HG03575 (cell line): ENCODE measurements at regions not wholly inside any gene's neighbourhood (a gene's known extent, or its start where the extent isn't known, plus 50 kb on each side); places are given as distances from the start of the nearest gene placed in this dataset.

Experiments used
- ATAC-seq: cut with Tn5 transposase; IDR thresholded peaks from one replicate; pipeline ENCODE4 v1.9.1; 2021; ENCODE audit not compliant: unreplicated experiment, insufficient number of reproducible peaks, low FRiP score; ENCODE audit errors: extremely low read depth

DNA sequence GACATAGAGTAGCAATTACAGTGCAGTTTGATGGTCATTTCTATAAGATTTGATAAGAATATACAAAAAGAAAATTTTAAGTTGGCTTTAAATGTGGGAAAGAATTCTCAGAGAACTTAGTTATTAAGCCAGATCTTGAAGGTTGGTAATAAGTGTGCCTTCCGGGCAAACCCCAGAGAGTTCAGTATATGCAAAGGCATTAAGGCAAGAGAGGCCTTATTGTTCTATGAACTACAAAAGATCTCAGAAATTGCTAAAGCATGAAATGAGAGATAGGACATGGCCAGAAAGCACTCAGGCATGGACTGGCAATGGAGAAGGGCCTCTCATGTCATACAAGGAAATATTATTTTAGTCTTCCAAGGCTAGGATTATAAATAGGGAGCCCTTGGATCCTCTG lies 390.2 kb upstream of the C1orf87 start:
- no peak for ATAC-seq

DNA sequence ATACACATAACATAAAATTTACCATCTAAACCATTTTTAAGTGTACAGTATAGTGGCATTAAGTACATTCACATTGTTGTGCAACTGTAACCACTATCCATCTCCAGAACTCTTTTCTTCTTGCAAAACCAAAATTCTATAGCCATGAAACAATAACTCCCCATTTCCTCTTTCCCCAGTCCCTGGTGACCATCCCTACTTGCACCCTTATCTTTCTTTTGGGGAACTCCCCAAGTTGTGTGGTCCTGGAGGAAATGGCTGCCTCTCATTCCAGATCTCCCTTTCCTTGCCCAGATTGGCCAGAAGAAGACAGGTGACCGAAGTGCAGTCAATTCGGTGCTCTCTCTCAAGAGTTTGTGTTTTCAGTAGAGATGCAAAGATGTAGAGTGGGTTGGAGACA lies 389.6 kb upstream of the C1orf87 start:
- no peak for ATAC-seq

DNA sequence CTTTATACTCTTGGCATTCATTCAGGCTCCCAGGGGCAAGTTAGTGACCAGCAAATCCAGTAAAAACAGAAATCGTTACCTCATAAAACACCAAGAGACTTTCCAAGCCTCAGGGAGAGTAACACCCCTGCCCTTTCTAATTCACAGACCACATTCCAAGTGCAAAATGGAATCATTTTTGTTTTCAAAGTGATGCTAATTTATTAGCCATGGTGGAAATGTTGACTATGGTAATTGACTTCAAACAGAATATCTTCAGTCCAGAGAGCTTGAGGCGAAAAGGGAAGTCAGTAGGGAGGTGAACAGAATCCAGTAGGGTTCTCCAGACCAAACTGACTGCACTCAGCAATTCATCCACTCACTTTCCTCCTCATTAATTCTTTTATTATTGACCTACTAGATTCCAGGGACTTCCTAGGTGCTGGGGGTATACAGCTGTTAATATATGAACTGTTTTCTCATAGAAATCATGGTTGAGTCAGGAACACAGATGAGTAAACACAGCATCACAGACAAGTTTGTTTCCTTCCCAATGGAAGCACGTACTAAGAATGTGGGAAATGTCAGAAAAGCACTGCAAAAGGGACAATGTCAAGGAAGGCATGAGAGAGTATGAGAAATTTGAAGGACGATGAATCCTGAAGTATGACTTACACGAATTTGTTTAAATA lies 388.5 kb upstream of the C1orf87 start:
- no peak for ATAC-seq

DNA sequence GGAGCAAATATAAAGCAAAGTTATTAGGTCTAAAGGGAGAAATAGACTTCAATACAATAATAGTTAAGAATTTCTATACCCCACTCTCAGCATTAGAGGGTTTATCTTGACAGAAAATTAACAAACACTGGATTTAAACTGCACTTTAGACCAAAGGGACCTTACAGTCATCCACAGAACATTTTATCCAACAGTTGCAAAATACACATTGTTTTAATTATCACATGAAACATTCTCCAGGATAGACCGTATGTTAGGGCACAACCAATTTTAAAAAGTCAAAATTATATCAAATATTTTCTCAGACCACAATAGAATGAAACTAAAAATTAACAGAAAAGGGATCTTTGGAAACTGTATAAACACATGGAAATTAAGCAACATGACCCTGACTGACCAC lies 384.5 kb upstream of the C1orf87 start:
- ATAC-seq = no peak

DNA sequence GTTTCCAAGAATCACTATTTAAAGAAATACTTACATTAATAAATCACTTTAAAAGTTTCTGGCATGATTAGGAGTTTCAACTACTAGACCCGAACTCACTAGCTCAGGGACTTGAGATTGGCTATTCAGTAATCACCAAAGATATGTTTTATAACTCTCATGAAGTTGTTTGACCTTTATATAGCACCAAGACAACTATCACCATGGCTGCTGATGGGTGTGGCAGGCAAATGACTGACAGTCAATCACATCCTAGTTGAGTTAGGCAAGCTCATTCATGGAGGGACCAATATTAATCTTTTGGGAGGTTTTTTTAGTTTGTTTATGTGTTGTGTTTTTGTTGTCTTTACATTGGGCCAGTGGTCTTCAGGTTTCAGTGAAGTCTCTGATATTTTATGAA lies 376.3 kb upstream of the C1orf87 start:
- ATAC-seq = no peak

DNA sequence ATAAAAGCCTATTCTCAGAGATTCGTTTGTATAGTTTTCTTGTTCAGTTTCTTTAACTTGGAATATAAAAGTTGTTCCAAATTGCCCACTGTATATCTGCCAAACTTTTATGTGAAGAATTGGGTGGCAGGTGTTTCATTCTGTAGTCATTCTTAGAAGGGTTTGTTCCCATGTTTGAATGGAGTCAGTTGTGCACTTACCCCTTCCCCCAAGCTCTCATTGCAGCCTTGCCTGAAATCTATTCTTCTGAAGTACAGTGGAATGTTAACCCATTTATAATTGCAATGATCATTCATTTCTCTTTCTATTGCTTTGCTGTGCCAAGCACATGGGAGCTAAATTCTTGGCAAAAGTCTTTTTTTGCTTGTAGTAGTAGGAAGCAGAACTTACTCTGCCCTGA lies 375.3 kb upstream of the C1orf87 start:
- ATAC-seq = no peak

DNA sequence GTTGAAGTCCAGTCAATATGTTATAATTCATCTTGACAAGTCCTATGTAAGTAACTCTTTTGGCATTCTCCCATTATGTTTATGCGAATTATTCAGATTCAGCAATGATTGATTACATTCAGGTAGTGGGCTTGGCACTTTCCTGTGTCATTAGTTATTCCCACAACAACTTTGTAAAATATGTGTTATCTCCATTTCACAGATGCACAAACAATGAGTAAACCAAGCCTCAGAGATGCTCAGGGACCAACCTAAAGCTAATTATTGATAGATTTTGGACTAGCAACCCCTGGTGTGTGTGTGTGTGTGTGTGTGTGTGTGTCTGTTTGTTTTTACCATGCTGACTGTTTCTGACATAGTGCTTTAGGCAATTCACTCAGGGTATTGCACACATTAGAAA lies 371.1 kb upstream of the C1orf87 start:
- no peak for ATAC-seq

DNA sequence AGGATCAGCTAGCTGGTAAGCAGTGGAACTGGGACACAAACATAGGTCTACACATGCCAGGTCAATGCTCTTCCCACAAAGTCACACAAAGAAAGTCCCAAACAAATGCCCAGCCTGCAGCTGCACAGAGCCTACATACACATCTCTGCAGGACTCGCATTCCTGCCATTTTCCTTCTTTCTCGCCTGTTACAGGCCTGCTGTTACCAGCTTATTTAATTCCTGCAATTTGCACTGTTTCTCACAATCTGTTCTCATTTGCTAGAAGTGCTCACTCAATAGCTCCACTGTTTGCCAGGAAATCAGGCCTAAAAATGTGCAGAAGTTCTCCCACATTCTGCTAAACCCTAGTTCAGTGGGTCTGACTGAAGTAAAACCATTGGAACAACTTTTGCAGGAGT lies 362.6 kb upstream of the C1orf87 start:
- ATAC-seq = no peak

DNA sequence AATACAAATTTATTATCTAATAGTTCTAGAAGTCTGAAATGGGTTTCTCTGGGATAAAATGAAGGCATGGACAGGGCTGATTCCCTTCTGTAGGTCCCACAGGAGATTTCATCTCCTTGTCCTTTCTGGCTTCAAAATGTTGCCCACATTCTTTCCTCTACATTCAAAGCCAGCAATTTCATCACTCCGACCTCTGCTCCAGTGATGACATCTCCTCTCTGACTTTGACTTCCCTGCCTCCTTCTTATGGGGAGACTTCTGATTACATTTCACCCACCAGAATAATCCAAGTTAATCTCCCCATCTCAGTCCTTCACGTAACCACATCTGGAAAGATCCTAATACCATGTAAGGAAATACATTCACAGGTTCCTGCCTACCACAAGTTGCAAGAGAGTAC lies 358.0 kb upstream of the C1orf87 start:
- ATAC-seq = no peak

DNA sequence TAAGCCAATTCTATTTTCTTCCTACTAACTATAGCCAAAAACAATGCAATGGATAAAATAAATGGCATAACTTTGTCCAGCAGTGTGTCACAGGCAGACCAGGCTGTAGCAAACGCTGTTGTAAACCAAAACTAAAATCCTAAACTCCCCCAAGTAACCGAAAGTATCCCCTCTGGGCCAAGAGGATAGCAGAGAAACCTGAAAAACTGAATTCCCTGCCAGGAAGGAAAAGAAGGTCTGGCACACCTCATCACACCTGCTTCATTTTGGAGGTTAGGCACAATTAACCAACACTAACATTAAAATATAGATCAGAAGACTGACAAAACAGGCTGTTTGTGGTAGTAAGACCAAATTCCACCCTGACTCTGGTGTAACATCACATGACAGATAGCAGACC lies 356.8 kb upstream of the C1orf87 start:
- no peak for ATAC-seq

DNA sequence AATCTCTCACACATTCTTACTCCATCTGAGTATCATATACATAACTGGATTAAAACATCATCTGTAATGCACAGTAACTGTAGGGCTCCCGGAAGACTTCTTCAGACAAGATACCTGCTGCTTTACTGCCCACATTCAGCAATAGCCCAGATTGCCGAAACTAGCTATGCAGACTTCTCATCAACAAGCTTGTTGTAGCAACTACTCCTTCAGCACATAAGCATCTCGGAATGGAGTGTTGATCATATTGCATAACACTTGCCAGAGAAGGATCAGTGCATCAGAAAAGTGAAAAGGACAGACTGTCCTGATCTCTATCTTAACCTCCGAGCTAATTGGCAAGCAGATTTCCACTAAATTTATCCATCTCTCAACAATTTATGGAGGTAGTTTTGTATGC lies 354.6 kb upstream of the C1orf87 start:
- no peak for ATAC-seq

DNA sequence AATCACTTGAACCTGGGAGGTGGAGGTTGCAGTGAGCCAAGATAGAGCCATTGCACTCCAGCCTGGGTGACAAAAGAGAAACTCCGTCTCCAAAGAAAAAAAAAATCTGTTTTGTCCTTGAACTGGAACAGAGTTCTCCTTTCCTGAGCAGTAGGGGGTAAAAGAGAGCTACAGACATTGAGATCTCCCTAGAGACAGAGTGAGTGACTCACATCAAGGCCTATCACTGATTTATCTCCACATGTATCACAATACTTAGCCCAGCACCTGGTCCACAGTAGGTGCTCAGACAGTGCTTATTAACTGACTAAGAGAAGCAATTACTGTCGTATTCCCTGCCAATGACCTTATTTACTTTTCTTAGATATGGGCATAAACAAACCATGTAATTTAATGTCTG lies 354.1 kb upstream of the C1orf87 start:
- no peak for ATAC-seq

DNA sequence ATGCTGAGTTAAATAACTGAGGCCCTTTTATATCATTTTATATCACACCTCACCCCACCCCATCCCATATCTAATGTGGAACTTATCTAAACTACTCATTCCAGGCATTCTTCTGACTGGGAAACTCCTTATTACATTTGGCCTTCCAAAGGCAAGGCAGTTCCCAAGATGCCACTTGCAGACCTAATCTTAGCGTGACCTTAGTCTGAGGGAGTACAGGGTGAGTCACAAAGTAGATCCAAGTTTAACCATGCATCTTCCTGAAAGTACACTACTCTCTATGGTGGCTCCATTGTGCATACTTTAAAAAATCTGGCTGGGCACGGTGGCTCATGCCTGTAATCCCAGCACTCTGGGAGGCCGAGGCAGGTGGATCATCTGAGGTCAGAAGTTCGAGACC lies 353.6 kb upstream of the C1orf87 start:
- ATAC-seq = no peak

DNA sequence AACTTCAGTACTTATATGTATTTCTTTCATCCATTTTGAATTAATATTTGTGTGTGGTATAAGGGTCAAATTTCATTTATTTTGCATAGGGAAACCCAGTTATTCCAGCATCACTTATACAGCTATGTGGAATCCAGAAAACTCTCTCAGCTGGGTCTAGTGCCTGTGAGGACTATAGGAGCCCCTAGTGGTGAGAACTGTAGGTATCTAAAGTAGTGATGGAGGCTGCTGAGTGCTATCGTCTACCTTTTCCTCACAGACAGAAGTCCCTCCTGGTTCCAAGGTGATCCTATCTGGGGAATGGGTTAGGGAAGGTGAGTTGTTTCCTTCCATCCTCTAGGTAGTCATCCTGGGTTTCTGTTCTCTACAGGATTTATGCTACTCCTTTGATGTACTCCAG lies 352.0 kb upstream of the C1orf87 start:
- ATAC-seq = no peak

DNA sequence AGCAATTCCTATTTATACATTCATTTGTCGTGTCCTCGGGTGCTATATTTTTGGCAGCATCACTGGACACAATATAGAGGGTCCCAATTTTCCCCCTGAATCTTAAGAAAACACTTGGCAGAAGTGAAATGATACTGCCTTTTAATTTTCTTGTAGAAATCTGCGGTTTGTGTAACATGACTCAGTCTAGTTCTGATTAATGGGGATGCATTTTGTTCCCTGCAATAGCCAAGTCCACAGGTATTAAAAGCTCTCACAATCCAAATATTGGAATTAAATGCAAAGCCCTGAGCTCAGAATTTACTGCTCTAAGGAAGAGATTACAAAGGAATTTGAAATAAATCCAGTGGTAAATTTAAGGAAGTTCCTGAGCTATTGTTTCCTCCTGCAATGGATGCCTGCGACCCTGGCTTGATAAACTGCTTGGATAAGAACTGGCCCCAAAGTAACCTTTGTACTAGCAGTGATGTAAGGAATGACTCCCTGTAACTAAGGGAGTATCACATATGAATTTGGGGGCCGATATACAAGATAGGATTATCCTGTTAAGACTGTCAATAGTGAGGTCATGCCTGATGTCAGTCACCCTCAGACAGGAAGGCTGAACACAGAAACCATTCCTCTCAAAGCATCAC lies 349.7 kb upstream of the C1orf87 start:
- no peak for ATAC-seq

DNA sequence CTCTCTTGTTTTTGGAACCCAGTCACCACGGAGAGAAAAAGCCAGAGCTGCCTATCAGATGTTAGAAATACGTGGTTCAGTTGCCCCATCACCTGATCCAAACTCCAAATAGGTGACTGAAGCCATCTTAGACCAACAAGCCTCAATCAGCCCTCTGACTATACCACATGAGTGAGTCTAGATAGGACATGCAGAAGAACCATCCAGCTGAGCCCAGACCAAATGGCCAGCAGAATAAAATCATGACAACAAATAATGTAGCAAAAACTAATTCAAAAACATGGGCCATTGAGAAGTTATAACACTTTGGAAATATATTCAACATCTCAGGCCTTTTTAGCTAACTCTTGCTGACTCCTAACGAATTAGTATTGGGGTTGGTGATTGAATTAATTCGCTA lies 348.4 kb upstream of the C1orf87 start:
- ATAC-seq = no peak

DNA sequence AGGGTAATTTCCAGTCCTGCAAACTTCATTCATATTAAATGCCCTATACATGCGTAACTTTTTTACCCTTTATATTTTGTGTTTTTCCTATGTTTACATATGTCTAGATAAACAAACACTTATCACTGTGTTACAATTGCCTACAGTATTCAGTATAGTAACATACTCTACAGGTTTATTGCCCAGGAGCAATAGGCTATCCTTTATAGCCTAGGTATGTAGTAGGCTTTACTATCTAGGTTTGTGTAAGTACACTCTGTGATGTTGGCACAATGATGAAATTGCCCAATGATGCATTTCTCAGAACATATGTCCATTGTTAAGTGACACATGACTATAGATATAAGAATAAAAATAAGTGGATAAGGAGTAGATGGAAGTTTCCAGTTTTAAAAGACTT lies 345.5 kb upstream of the C1orf87 start:
- ATAC-seq = no peak

DNA sequence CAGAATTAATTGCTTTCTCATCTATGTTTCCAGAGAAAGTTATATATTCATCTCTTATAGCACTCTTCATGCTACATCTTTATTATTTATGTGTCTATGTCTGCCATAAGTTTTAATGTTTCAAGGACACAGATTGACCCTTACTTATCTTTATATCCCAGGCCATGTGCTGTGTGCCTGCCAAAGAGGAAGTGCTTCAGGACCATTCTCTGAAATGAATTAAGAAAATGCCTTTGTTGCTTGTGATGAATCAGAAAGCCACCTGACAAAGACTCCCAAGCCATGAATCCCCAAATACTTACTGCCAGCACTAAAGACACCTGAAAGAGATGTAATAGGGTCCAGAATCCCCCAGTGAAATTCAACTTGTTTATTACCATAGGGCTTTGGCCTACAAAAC lies 342.1 kb upstream of the C1orf87 start:
- ATAC-seq = no peak

DNA sequence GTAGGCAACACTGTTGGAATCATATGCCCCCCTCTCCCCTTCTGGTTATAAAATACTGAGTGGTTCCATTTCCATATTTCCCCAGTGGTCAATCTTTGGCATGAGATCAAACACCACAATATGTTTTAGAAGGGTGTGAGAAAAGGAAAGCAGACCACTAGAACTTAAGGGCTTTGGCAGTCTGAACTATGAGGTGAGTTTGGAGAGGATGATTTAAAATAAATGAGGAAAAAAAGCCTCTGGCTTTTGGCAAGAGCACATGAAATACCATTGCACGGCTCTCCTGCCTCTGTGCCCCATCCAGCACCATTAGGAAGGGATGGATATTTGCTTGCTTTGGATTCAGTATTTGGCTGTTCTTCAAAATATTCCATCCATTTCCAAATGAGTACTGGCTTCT lies 339.5 kb upstream of the C1orf87 start:
- ATAC-seq = no peak

DNA sequence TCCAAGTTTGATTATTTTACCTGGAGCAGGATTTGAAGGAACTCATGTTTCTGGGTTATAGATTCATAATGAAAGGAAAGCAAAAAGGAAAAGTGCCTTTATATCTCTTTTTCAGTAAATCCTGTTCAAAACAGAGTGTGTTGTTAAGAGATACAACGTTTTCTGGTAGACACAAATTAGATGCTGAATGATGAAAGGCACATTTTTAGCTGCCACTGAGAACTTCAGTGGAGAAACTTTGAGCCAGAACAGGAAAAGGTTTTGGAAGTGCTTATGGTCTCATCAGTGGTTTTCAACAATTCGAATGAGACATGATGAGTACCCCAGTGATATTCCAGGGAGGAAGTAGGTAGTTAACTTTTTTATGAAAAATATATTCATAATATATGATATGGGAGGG lies 338.0 kb upstream of the C1orf87 start:
- no peak for ATAC-seq

DNA sequence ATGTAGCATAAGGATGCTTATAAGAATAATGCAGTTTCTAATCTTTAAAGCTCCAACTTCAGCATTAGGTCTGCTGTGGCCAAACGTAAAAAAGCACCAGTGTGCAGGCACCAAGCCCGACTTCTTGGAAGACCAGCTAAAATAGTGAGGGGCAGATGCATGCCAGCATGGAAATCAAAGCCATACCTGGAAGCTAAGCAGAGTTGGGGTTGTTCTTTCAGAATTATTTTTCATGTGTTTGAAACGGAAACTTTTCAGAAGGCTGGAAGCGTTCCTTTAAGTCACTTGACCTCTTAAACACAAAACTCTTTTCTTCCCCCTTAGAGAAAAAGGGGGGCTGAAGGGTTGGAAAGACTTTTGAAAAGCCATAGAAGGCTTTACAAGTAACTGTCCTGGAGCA lies 329.2 kb upstream of the C1orf87 start:
- ATAC-seq = no peak
